Esophagus squamous epithelium (tissue), 5 donors: ENCODE measurements at regions not wholly inside any gene's neighbourhood (a gene's known extent, or its start where the extent isn't known, plus 50 kb on each side); places are given as distances from the start of the nearest gene placed in this dataset.

Experiments
- DNase-seq: peaks from one replicate; lab custom pipeline; 2025; lab: John Stamatoyannopoulos, UW
- H3K27ac ChIP-seq, 4 donors: fragments of 200-600 bp; sonication (generic); one replicate each; pipeline ENCODE4 v1.5.1; 2016 to 2019; ENCODE audit warnings: mild to moderate bottlenecking in 1 of 4
- H3K27me3 ChIP-seq, 4 donors: fragments of 200-600 bp; sonication (generic); 1 replicate in 3 of 4; 2 replicates in 1 of 4; pipeline versions ENCODE4 v1.5.1 to v1.6.0; 2017 to 2021; ENCODE audit warnings: antibody characterized with exemption in 1 of 4
- H3K36me3 ChIP-seq, 3 donors: fragments of 200-600 bp; sonication (generic); one replicate each; pipeline ENCODE4 v1.5.1; 2016 to 2019
- H3K4me1 ChIP-seq, 3 donors: fragments of 200-600 bp; sonication (generic); one replicate each; pipeline ENCODE4 v1.5.1; 2017 to 2019
- H3K4me3 ChIP-seq, 4 donors: fragments of 200-600 bp; sonication (generic); 1 replicate in 3 of 4; 2 replicates in 1 of 4; pipeline ENCODE4 v1.5.1; 2016 to 2019; ENCODE audit warnings: mild to moderate bottlenecking in 2 of 4, moderate library complexity in 1 of 4
- H3K9me3 ChIP-seq, 3 donors: fragments of 200-600 bp; sonication (generic); one replicate each; pipeline ENCODE4 v1.5.1; 2016 to 2019
- CTCF ChIP-seq, 6 experiments: fragments of 450-650 bp in 4 of 6; fragments of 200-600 bp in 2 of 6; sonication (generic) in 2 of 6; IDR thresholded peaks; one replicate each; pipeline ENCODE4 v1.5.1; 2016 to 2019; ENCODE audit warnings: antibody characterized with exemption in 6 of 6, mild to moderate bottlenecking in 4 of 6, moderate library complexity in 4 of 6
- POLR2A ChIP-seq, 4 donors: fragments of 450-650 bp; IDR thresholded peaks; one replicate each; pipeline ENCODE4 v1.6.1; 2017; ENCODE audit warnings: antibody characterized with exemption in 4 of 4, mild to moderate bottlenecking in 4 of 4, moderate library complexity in 3 of 4
- WGBS, 2 donors: methylation state at CpG; one replicate each; pipeline ENCODE4 v1.1.5; 2018; 5-methylcytosine and 5-hydroxymethylcytosine counted together
- intact Hi-C: fragments of 100-400 bp; cut with DNase I; formaldehyde crosslinking; loops from one replicate; pipeline ENCODE4 v1.15.0; 2022
- donor health status: DM: yes; HTN: yes; CAD: no.

GRCh38 chr1:34418166-34418565 lies 241.5 kb downstream of the C1orf94 start:
- H3K27me3 ChIP-seq: peaks cover 0 to 22% (median 0%) of the 10 kb centered on the region in 4 donors
- H3K4me1 ChIP-seq: peaks cover 0 to 33% (median 8%) of the 10 kb centered on the region in 3 donors
- WGBS, 2 donors: 50 to 77% methylated on average over 1 to 3 of the region's 3 CpGs
- H3K36me3 ChIP-seq: no peaks in the 10 kb centered on the region
- no peak overlapping the region for H3K4me3 ChIP-seq
- DNase-seq: no peak
- intact Hi-C loops: no loop called here
- H3K9me3 ChIP-seq: no peaks in the 10 kb centered on the region
- TF ChIP-seq POLR2A (IDR thresholded peaks at IDR 0.05): no peak
- TF ChIP-seq CTCF (IDR thresholded peaks at IDR 0.05): no peak
- no peak overlapping the region for H3K27ac ChIP-seq

- 58 to 71% methylated on average over 2 to 4 of the region's 5 CpGs for WGBS, 2 donors
- no peak for DNase-seq
- H3K27me3 ChIP-seq: peaks cover 0 to 30% (median 0%) of the 10 kb centered on the region in 4 donors
- no peak overlapping the region for H3K27ac ChIP-seq
- H3K4me1 ChIP-seq: peaks cover 0 to 26% (median 8%) of the 10 kb centered on the region in 3 donors
- H3K4me3 ChIP-seq: no peak overlapping the region
- TF ChIP-seq CTCF (IDR thresholded peaks at IDR 0.05) (no peak), POLR2A (IDR thresholded peaks at IDR 0.05) (no peak)
- no peaks in the 10 kb centered on the region for H3K9me3 ChIP-seq
- intact Hi-C loops: no loop called here
- H3K36me3 ChIP-seq: no peaks in the 10 kb centered on the region
These were observed 243.0 kb downstream of the C1orf94 start for GRCh38 chr1:34419663-34420136.

- TF ChIP-seq POLR2A (IDR thresholded peaks at IDR 0.05) (no peak), CTCF (IDR thresholded peaks at IDR 0.05) (no peak)
- H3K27ac ChIP-seq: no peak overlapping the region
- peaks cover 0 to 33% (median 0%) of the 10 kb centered on the region in 4 donors for H3K27me3 ChIP-seq
- H3K4me3 ChIP-seq: no peak overlapping the region
- H3K4me1 ChIP-seq: peaks cover 0 to 15% (median 0%) of the 10 kb centered on the region in 3 donors
- intact Hi-C loops: no loop called here
- 88 to 94% methylated on average over 4 to 5 of the region's 5 CpGs for WGBS, 2 donors
- DNase-seq: no peak
- no peaks in the 10 kb centered on the region for H3K36me3 ChIP-seq
- no peaks in the 10 kb centered on the region for H3K9me3 ChIP-seq
These were observed 248.3 kb downstream of the C1orf94 start for GRCh38 chr1:34425046-34425445.

- intact Hi-C loops: no loop called here
- TF ChIP-seq POLR2A (IDR thresholded peaks at IDR 0.05): no peak
- no peak for TF ChIP-seq CTCF (IDR thresholded peaks at IDR 0.05)
- Histone ChIP-seq H3K36me3 (no peaks in the 10 kb centered on the region), H3K9me3 (no peaks in the 10 kb centered on the region), H3K27me3 (peaks cover 0 to 27% (median 0%) of the 10 kb centered on the region in 4 donors), H3K4me3 (no peak overlapping the region), H3K27ac (no peak overlapping the region), H3K4me1 (peaks cover 0 to 15% (median 0%) of the 10 kb centered on the region in 3 donors)
- DNase-seq: no peak
- 14 to 30% methylated on average over 2 of the region's 2 CpGs for WGBS, 2 donors
These were observed 249.1 kb downstream of the C1orf94 start for GRCh38 chr1:34425785-34426184.

- Histone ChIP-seq H3K36me3 (no peaks in the 10 kb centered on the region), H3K9me3 (no peaks in the 10 kb centered on the region), H3K27me3 (peaks cover 0 to 25% (median 0%) of the 10 kb centered on the region in 4 donors), H3K4me3 (no peak overlapping the region), H3K27ac (no peak overlapping the region), H3K4me1 (peaks cover 0 to 15% (median 0%) of the 10 kb centered on the region in 3 donors)
- intact Hi-C loops: no loop called here
- DNase-seq: no peak
- TF ChIP-seq CTCF (IDR thresholded peaks at IDR 0.05): peak in 1 of 6 experiments; percentile 15
- TF ChIP-seq POLR2A (IDR thresholded peaks at IDR 0.05): no peak
These were observed 249.7 kb downstream of the C1orf94 start for GRCh38 chr1:34426325-34426896.
